ENCODE measurements at regions not wholly inside any gene's neighbourhood (a gene's known extent, or its start where the extent isn't known, plus 50 kb on each side); places are given as distances from the start of the nearest gene placed in this dataset.

- 63% methylated on average over 1 of the region's 1 CpG; no CpG with 5 or more reads in 1 of the 2 experiments for whole genome bisulfite sequencing, 2 experiments (ENCODE audit: insufficient coverage in 2 of 2)
- no peaks in the 10 kb centered on the region for H3K4me1 ChIP-seq (ENCODE audit: control insufficient read depth, insufficient read depth, low read length, poor library complexity, severe bottlenecking)
- H3K9me3 ChIP-seq (ENCODE audit: control insufficient read depth, low read length), result no peaks in the 10 kb centered on the region
- no peak overlapping the region for H3K4me3 ChIP-seq (ENCODE audit: extremely low read depth, insufficient read depth, low read length, poor library complexity, severe bottlenecking)
- no peak overlapping the region for H3K27ac ChIP-seq (ENCODE audit: low read depth, low read length, severe bottlenecking)
- no peaks in the 10 kb centered on the region for H3K36me3 ChIP-seq (ENCODE audit: control insufficient read depth, insufficient read depth, low read length)
Measured at GRCh38 chr4:180994722-180995121, 1248.5 kb upstream of the TENM3 start.

DNA sequence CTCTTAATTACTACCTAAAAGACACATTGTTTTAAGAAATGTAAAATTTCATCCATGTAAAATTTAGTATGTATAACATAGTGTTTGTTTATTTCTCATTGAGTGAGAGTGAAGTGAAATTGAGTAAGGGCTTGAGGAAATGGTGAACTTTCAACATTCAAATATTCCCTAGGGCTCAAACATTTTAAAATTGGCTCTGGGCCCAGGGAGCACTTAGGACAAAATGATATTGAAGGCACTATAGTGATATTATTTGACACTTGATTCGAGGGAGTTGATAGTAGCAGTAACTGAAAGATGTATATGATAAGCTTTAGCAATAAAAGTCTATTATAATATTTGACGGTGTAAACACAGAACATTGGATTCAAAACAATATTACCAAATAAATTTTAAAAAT, 1244.0 kb upstream of the TENM3 start:
- no peaks in the 10 kb centered on the region for H3K9me3 ChIP-seq (ENCODE audit: control insufficient read depth, low read length)
- WGBS, 2 experiments (ENCODE audit: insufficient coverage in 2 of 2), result no CpG with 5 or more reads among the region's 2 CpGs
- H3K4me1 ChIP-seq (ENCODE audit: control insufficient read depth, insufficient read depth, low read length, poor library complexity, severe bottlenecking), result no peaks in the 10 kb centered on the region
- no peaks in the 10 kb centered on the region for H3K36me3 ChIP-seq (ENCODE audit: control insufficient read depth, insufficient read depth, low read length)
- no peak overlapping the region for H3K4me3 ChIP-seq (ENCODE audit: extremely low read depth, insufficient read depth, low read length, poor library complexity, severe bottlenecking)
- no peak overlapping the region for H3K27ac ChIP-seq (ENCODE audit: low read depth, low read length, severe bottlenecking)

DNA sequence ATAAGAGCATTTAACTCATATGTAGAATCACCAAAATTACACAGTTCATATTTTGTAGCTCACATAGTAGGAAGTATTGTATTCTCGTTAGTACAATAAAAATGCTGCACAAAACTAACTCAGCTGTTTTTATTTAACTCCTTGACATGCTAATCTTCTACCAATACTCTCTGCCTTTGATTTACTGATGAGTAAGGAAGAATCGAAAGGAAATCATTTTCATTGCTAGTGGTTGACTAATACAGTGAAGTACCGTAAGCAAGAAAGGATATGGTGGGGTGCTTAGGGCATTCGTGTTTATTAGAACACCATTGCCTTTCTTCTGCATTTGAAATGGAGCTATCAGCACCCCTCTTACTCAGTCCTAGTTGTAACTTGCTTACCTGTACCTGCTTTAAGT, 1239.1 kb upstream of the TENM3 start:
- Histone ChIP-seq H3K27ac (ENCODE audit: low read depth, low read length, severe bottlenecking) (no peak overlapping the region), H3K4me1 (ENCODE audit: control insufficient read depth, insufficient read depth, low read length, poor library complexity, severe bottlenecking) (no peaks in the 10 kb centered on the region), H3K4me3 (ENCODE audit: extremely low read depth, insufficient read depth, low read length, poor library complexity, severe bottlenecking) (no peak overlapping the region), H3K36me3 (ENCODE audit: control insufficient read depth, insufficient read depth, low read length) (no peaks in the 10 kb centered on the region), H3K9me3 (ENCODE audit: control insufficient read depth, low read length) (no peaks in the 10 kb centered on the region)
- 100% methylated on average over 1 of the region's 4 CpGs; no CpG with 5 or more reads in 1 of the 2 experiments for WGBS, 2 experiments (ENCODE audit: insufficient coverage in 2 of 2)

- Histone ChIP-seq H3K36me3 (ENCODE audit: control insufficient read depth, insufficient read depth, low read length) (no peaks in the 10 kb centered on the region), H3K9me3 (ENCODE audit: control insufficient read depth, low read length) (no peaks in the 10 kb centered on the region), H3K4me1 (ENCODE audit: control insufficient read depth, insufficient read depth, low read length, poor library complexity, severe bottlenecking) (no peaks in the 10 kb centered on the region), H3K4me3 (ENCODE audit: extremely low read depth, insufficient read depth, low read length, poor library complexity, severe bottlenecking) (no peak overlapping the region), H3K27ac (ENCODE audit: low read depth, low read length, severe bottlenecking) (no peak overlapping the region)
- 51 to 83% methylated on average over 1 to 5 of the region's 11 CpGs for WGBS, 2 experiments (ENCODE audit: insufficient coverage in 2 of 2)
Measured at GRCh38 chr4:181006499-181007260, 1236.5 kb upstream of the TENM3 start.

GRCh38 chr4:181007751-181008150, 1235.5 kb upstream of the TENM3 start:
- Histone ChIP-seq H3K4me3 (ENCODE audit: extremely low read depth, insufficient read depth, low read length, poor library complexity, severe bottlenecking) (no peak overlapping the region), H3K27ac (ENCODE audit: low read depth, low read length, severe bottlenecking) (no peak overlapping the region), H3K36me3 (ENCODE audit: control insufficient read depth, insufficient read depth, low read length) (no peaks in the 10 kb centered on the region), H3K9me3 (ENCODE audit: control insufficient read depth, low read length) (no peaks in the 10 kb centered on the region), H3K4me1 (ENCODE audit: control insufficient read depth, insufficient read depth, low read length, poor library complexity, severe bottlenecking) (no peaks in the 10 kb centered on the region)
- WGBS, 2 experiments (ENCODE audit: insufficient coverage in 2 of 2), result 92 to 94% methylated on average over 3 to 5 of the region's 5 CpGs

- Histone ChIP-seq H3K4me1 (ENCODE audit: control insufficient read depth, insufficient read depth, low read length, poor library complexity, severe bottlenecking) (no peaks in the 10 kb centered on the region), H3K9me3 (ENCODE audit: control insufficient read depth, low read length) (no peaks in the 10 kb centered on the region), H3K36me3 (ENCODE audit: control insufficient read depth, insufficient read depth, low read length) (no peaks in the 10 kb centered on the region), H3K27ac (ENCODE audit: low read depth, low read length, severe bottlenecking) (no peak overlapping the region), H3K4me3 (ENCODE audit: extremely low read depth, insufficient read depth, low read length, poor library complexity, severe bottlenecking) (no peak overlapping the region)
- 79% methylated on average over 2 of the region's 4 CpGs; no CpG with 5 or more reads in 1 of the 2 experiments for WGBS, 2 experiments (ENCODE audit: insufficient coverage in 2 of 2)
Measured at GRCh38 chr4:181008164-181008563, 1235.0 kb upstream of the TENM3 start.

- 73 to 100% methylated on average over 3 of the region's 5 CpGs for WGBS, 2 experiments (ENCODE audit: insufficient coverage in 2 of 2)
- no peak overlapping the region for H3K4me3 ChIP-seq (ENCODE audit: extremely low read depth, insufficient read depth, low read length, poor library complexity, severe bottlenecking)
- H3K4me1 ChIP-seq (ENCODE audit: control insufficient read depth, insufficient read depth, low read length, poor library complexity, severe bottlenecking), result no peaks in the 10 kb centered on the region
- no peak overlapping the region for H3K27ac ChIP-seq (ENCODE audit: low read depth, low read length, severe bottlenecking)
- no peaks in the 10 kb centered on the region for H3K36me3 ChIP-seq (ENCODE audit: control insufficient read depth, insufficient read depth, low read length)
- no peaks in the 10 kb centered on the region for H3K9me3 ChIP-seq (ENCODE audit: control insufficient read depth, low read length)
Measured at GRCh38 chr4:181013162-181013561, 1230.0 kb upstream of the TENM3 start.

- no peaks in the 10 kb centered on the region for H3K4me1 ChIP-seq (ENCODE audit: control insufficient read depth, insufficient read depth, low read length, poor library complexity, severe bottlenecking)
Measured at GRCh38 chr4:181017038-181017437, 1226.2 kb upstream of the TENM3 start.

GRCh38 chr4:181018472-181018871, 1224.7 kb upstream of the TENM3 start:
- H3K27ac ChIP-seq (ENCODE audit: low read depth, low read length, severe bottlenecking), result no peak overlapping the region
- H3K4me3 ChIP-seq (ENCODE audit: extremely low read depth, insufficient read depth, low read length, poor library complexity, severe bottlenecking), result no peak overlapping the region
- no peaks in the 10 kb centered on the region for H3K9me3 ChIP-seq (ENCODE audit: control insufficient read depth, low read length)
- H3K4me1 ChIP-seq (ENCODE audit: control insufficient read depth, insufficient read depth, low read length, poor library complexity, severe bottlenecking), result no peaks in the 10 kb centered on the region
- H3K36me3 ChIP-seq (ENCODE audit: control insufficient read depth, insufficient read depth, low read length), result no peaks in the 10 kb centered on the region
- 75 to 86% methylated on average over 4 of the region's 4 CpGs for WGBS, 2 experiments (ENCODE audit: insufficient coverage in 2 of 2)

More at GRCh38 chr4:181017038-181017437, 1226.2 kb upstream of the TENM3 start:
- Histone ChIP-seq H3K4me3 (ENCODE audit: extremely low read depth, insufficient read depth, low read length, poor library complexity, severe bottlenecking) (no peak overlapping the region), H3K9me3 (ENCODE audit: control insufficient read depth, low read length) (no peaks in the 10 kb centered on the region), H3K27ac (ENCODE audit: low read depth, low read length, severe bottlenecking) (no peak overlapping the region), H3K36me3 (ENCODE audit: control insufficient read depth, insufficient read depth, low read length) (no peaks in the 10 kb centered on the region)
- 57 to 90% methylated on average over 1 to 2 of the region's 5 CpGs for WGBS, 2 experiments (ENCODE audit: insufficient coverage in 2 of 2)

- Histone ChIP-seq H3K4me3 (ENCODE audit: extremely low read depth, insufficient read depth, low read length, poor library complexity, severe bottlenecking) (no peak overlapping the region), H3K36me3 (ENCODE audit: control insufficient read depth, insufficient read depth, low read length) (no peaks in the 10 kb centered on the region), H3K27ac (ENCODE audit: low read depth, low read length, severe bottlenecking) (no peak overlapping the region), H3K9me3 (ENCODE audit: control insufficient read depth, low read length) (no peaks in the 10 kb centered on the region), H3K4me1 (ENCODE audit: control insufficient read depth, insufficient read depth, low read length, poor library complexity, severe bottlenecking) (no peaks in the 10 kb centered on the region)
- 91 to 94% methylated on average over 2 of the region's 5 CpGs for whole genome bisulfite sequencing, 2 experiments (ENCODE audit: insufficient coverage in 2 of 2)
Measured at GRCh38 chr4:181018913-181019312, 1224.3 kb upstream of the TENM3 start.

DNA sequence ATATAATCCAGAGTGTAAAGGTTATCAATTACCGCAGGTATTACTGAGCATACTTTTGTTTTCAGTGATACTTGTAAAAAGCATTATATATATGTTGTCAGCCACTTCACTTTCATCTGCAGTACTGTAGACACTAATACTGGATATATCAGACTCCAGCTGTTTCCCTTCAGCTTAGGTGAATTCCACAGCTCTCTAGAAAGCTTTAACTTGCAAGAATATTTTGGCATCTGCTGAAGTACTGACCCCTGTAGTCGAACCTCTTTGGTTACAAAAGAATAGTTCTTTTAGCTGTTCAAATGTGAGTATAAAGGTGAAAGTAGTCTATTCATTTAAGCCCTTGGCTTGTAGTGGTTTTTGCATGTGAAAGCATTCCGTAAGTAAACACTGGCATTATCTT, 1222.7 kb upstream of the TENM3 start:
- H3K27ac ChIP-seq (ENCODE audit: low read depth, low read length, severe bottlenecking), result no peak overlapping the region
- 67% methylated on average over 1 of the region's 3 CpGs for WGBS, 2 experiments (ENCODE audit: insufficient coverage in 2 of 2)
- no peak overlapping the region for H3K4me3 ChIP-seq (ENCODE audit: extremely low read depth, insufficient read depth, low read length, poor library complexity, severe bottlenecking)
- H3K36me3 ChIP-seq (ENCODE audit: control insufficient read depth, insufficient read depth, low read length), result no peaks in the 10 kb centered on the region
- no peaks in the 10 kb centered on the region for H3K9me3 ChIP-seq (ENCODE audit: control insufficient read depth, low read length)
- no peaks in the 10 kb centered on the region for H3K4me1 ChIP-seq (ENCODE audit: control insufficient read depth, insufficient read depth, low read length, poor library complexity, severe bottlenecking)

Measured in mesodermal cell (in vitro differentiated cells).